Esophagus muscularis mucosa (tissue), 4 donors: ENCODE measurements at regions not wholly inside any gene's neighbourhood (a gene's known extent, or its start where the extent isn't known, plus 50 kb on each side); places are given as distances from the start of the nearest gene placed in this dataset.

ENCODE experiments used
- DNase-seq: peaks from one replicate; pipeline ENCODE4 v3.0.0-alpha.2; 2017; ENCODE audit errors: extremely low spot score
- H3K27ac ChIP-seq, 4 donors: fragments of 200-600 bp; sonication (generic); replicated peaks in 1 of 4; 1 replicate in 3 of 4; 2 replicates in 1 of 4; pipeline ENCODE4 v1.5.1; 2016 to 2019; ENCODE audit warnings: mild to moderate bottlenecking in 1 of 4
- H3K27me3 ChIP-seq, 4 donors: fragments of 200-600 bp; sonication (generic); one replicate each; pipeline versions ENCODE4 v1.5.1 to v1.6.0; 2016 to 2019
- H3K36me3 ChIP-seq, 4 donors: fragments of 200-600 bp; sonication (generic); one replicate each; pipeline ENCODE4 v1.5.1; 2016 to 2019
- H3K4me1 ChIP-seq, 4 donors: fragments of 200-600 bp; sonication (generic); one replicate each; pipeline ENCODE4 v1.5.1; 2016 to 2019
- H3K4me3 ChIP-seq, 4 donors: fragments of 200-600 bp; sonication (generic); 1 replicate in 2 of 4; 2 replicates in 2 of 4; pipeline ENCODE4 v1.5.1; 2016 to 2019; ENCODE audit warnings: mild to moderate bottlenecking in 4 of 4, moderate library complexity in 1 of 4
- H3K9me3 ChIP-seq, 4 donors: fragments of 200-600 bp; sonication (generic); 1 replicate in 3 of 4; 2 replicates in 1 of 4; pipeline ENCODE4 v1.5.1; 2016 to 2019
- CTCF ChIP-seq, 3 experiments: fragments of 200-600 bp in 2 of 3; fragments of 450-650 bp in 1 of 3; sonication (generic) in 2 of 3; IDR thresholded peaks; one replicate each; pipeline ENCODE4 v1.5.1; 2017 to 2019; ENCODE audit warnings: antibody characterized with exemption in 3 of 3, mild to moderate bottlenecking in 2 of 3, moderate library complexity in 1 of 3
- EP300 ChIP-seq: sonication (generic); formaldehyde crosslinking; IDR thresholded peaks from one replicate; pipeline ENCODE4 v1.6.1; 2017; ENCODE audit warnings: antibody characterized with exemption
- POLR2A ChIP-seq: fragments of 450-650 bp; IDR thresholded peaks from one replicate; pipeline ENCODE4 v1.6.1; 2017; ENCODE audit warnings: antibody characterized with exemption, moderate library complexity, mild to moderate bottlenecking, low read depth
- POLR2AphosphoS5 ChIP-seq, 2 donors: sonication (generic); formaldehyde crosslinking; IDR thresholded peaks; one replicate each; pipeline ENCODE4 v1.6.1; 2017; ENCODE audit warnings: antibody characterized with exemption in 2 of 2
- WGBS: methylation state at CpG from one replicate; pipeline ENCODE4 v1.1.5; 2018; 5-methylcytosine and 5-hydroxymethylcytosine counted together
- intact Hi-C: fragments of 100-400 bp; cut with DNase I; formaldehyde crosslinking; loops from one replicate; pipeline ENCODE4 v1.15.1; 2023

- intact Hi-C loops: no loop called here
- Histone ChIP-seq H3K4me1 (no peaks in the 10 kb centered on the region), H3K36me3 (no peaks in the 10 kb centered on the region), H3K27ac (no peak overlapping the region), H3K27me3 (no peaks in the 10 kb centered on the region), H3K4me3 (no peak overlapping the region), H3K9me3 (no peaks in the 10 kb centered on the region)
- DNase-seq: no peak
- TF ChIP-seq CTCF (IDR thresholded peaks at IDR 0.05) (no peak), POLR2A (no peak), EP300 (no peak), POLR2AphosphoS5 (IDR thresholded peaks at IDR 0.05) (no peak)
Measured at GRCh38 chrX:42628471-42628870, 149.5 kb downstream of the PPP1R2C start.

GRCh38 chrX:42627891-42628290 lies 150.1 kb downstream of the PPP1R2C start:
- Histone ChIP-seq H3K4me1 (no peaks in the 10 kb centered on the region), H3K9me3 (no peaks in the 10 kb centered on the region), H3K27ac (no peak overlapping the region), H3K36me3 (no peaks in the 10 kb centered on the region), H3K27me3 (no peaks in the 10 kb centered on the region), H3K4me3 (no peak overlapping the region)
- no peak for TF ChIP-seq EP300
- TF ChIP-seq CTCF (IDR thresholded peaks at IDR 0.05): no peak
- no peak for TF ChIP-seq POLR2A
- no peak for TF ChIP-seq POLR2AphosphoS5 (IDR thresholded peaks at IDR 0.05)
- WGBS: 50% methylated on average over 3 of the region's 3 CpGs
- DNase-seq: no peak
- intact Hi-C loops: no loop called here

GRCh38 chrX:42624524-42624923 lies 153.4 kb downstream of the PPP1R2C start:
- Histone ChIP-seq H3K36me3 (no peaks in the 10 kb centered on the region), H3K4me1 (no peaks in the 10 kb centered on the region), H3K27ac (no peak overlapping the region), H3K9me3 (no peaks in the 10 kb centered on the region), H3K4me3 (no peak overlapping the region), H3K27me3 (peaks cover 0 to 3% (median 0%) of the 10 kb centered on the region in 4 donors)
- WGBS: 61% methylated on average over 1 of the region's 1 CpG
- intact Hi-C loops: no loop called here
- TF ChIP-seq POLR2AphosphoS5 (IDR thresholded peaks at IDR 0.05): no peak
- no peak for DNase-seq

GRCh38 chrX:42619068-42619467 lies 158.9 kb downstream of the PPP1R2C start:
- no peak for DNase-seq
- Histone ChIP-seq H3K4me3 (no peak overlapping the region), H3K4me1 (no peaks in the 10 kb centered on the region), H3K27me3 (peaks cover 0 to 3% (median 0%) of the 10 kb centered on the region in 4 donors), H3K27ac (no peak overlapping the region), H3K36me3 (no peaks in the 10 kb centered on the region), H3K9me3 (no peaks in the 10 kb centered on the region)
- no peak for TF ChIP-seq CTCF (IDR thresholded peaks at IDR 0.05)
- TF ChIP-seq EP300: no peak
- no peak for TF ChIP-seq POLR2A
- no peak for TF ChIP-seq POLR2AphosphoS5 (IDR thresholded peaks at IDR 0.05)
- intact Hi-C loops: no loop called here

GRCh38 chrX:42616981-42617380 lies 161.0 kb downstream of the PPP1R2C start:
- DNase-seq: no peak
- H3K9me3 ChIP-seq: no peaks in the 10 kb centered on the region
- H3K4me1 ChIP-seq: no peaks in the 10 kb centered on the region
- intact Hi-C loops: no loop called here
- no peaks in the 10 kb centered on the region for H3K36me3 ChIP-seq
- WGBS: 57% methylated on average over 2 of the region's 2 CpGs
- H3K27me3 ChIP-seq: peaks cover 0 to 3% (median 0%) of the 10 kb centered on the region in 4 donors
- no peak overlapping the region for H3K27ac ChIP-seq
- TF ChIP-seq POLR2A (no peak), EP300 (no peak), CTCF (IDR thresholded peaks at IDR 0.05) (no peak), POLR2AphosphoS5 (IDR thresholded peaks at IDR 0.05) (no peak)
- H3K4me3 ChIP-seq: no peak overlapping the region
